HG02973 (cell line): ENCODE measurements at regions not wholly inside any gene's neighbourhood (a gene's known extent, or its start where the extent isn't known, plus 50 kb on each side); places are given as distances from the start of the nearest gene placed in this dataset.

ENCODE experiments used
- ATAC-seq: cut with Tn5 transposase; IDR thresholded peaks from one replicate; pipeline ENCODE4 v1.9.1; 2021; ENCODE audit warnings: moderate library complexity; ENCODE audit not compliant: unreplicated experiment

- no peak for ATAC-seq
These were observed 88.1 kb upstream of the ZFP64 start for GRCh38 chr20:52279706-52280105.

- no peak for ATAC-seq
These were observed 83.7 kb upstream of the ZFP64 start for GRCh38 chr20:52275181-52275691.

- no peak for ATAC-seq
These were observed 79.1 kb upstream of the ZFP64 start for GRCh38 chr20:52270696-52271095.

DNA sequence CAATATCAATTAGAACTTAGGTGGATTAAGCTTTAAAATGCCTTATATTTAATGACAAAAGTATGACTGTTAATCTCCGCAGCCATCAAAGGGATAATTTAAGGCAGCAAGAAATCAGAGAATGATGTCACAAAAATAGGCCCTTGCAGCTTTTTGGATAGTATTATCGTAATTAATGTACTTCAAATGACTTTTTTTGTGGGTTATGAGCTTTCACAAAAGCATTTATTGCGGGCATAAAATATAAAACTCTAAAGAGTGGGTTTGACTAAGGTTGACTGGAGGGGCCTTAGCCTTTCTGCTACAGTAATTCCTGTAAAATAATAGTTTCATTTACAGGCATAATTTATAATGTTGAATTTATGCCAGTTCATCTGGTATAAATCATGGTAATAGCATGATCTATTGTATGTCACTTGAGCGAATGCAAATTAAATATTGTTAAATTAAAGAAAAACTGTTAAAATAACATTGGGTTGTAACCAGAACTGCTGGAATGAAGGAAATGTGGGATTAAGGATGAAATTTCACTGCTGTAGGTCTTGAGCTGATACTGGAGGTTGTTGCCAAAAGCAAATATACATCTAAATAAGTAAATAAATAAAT, 78.5 kb upstream of the ZFP64 start:
- ATAC-seq = no peak

- no peak for ATAC-seq
These were observed 77.7 kb upstream of the ZFP64 start for GRCh38 chr20:52269321-52269720.

GRCh38 chr20:52268184-52268749, 76.7 kb upstream of the ZFP64 start:
- no peak for ATAC-seq

- ATAC-seq = no peak
These were observed 75.8 kb upstream of the ZFP64 start for GRCh38 chr20:52267418-52267817.

- ATAC-seq = no peak
These were observed 72.2 kb upstream of the ZFP64 start for GRCh38 chr20:52263757-52264156.

GRCh38 chr20:52261792-52262191, 70.2 kb upstream of the ZFP64 start:
- ATAC-seq = no peak

DNA sequence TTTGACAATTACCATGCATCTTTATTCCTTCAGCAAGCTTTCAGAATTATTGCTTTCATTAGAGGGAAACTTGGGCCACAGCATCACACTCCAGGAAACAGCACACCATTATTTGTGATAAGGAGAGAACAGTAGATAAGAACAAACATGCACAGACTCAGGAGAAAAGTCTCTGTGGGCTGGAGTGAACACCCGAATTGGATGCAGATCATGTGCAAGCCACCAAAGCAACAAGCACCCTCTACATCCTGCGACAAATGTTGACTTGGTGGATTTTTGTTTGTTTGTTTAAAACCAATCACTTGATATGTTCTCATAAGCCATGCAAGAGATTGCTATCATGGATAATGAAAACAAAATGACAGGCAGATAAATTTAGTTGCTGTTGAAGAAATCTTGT, 67.7 kb upstream of the ZFP64 start:
- no peak for ATAC-seq

GRCh38 chr20:52256454-52256853, 64.9 kb upstream of the ZFP64 start:
- ATAC-seq = no peak

GRCh38 chr20:52252664-52253063, 61.1 kb upstream of the ZFP64 start:
- ATAC-seq = no peak

DNA sequence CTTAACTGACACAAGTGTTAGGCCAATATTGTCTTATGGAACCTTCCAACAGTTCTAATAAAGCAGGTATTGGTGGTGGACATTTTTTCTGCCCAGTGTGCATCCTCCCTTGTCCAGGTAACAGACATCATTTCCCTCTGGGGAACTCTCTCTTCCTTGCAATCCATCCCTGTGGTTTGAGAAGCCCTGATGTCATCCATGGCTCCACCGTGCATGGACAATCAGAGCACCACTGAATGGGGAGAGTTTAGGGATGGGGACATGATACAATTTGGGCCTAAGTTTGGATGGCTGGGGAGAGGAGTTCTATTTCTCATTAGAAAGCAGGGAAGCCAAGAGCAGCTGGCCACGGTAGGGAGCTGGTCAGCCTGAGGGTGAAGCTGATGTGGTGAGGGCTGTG, 60.2 kb upstream of the ZFP64 start:
- no peak for ATAC-seq

DNA sequence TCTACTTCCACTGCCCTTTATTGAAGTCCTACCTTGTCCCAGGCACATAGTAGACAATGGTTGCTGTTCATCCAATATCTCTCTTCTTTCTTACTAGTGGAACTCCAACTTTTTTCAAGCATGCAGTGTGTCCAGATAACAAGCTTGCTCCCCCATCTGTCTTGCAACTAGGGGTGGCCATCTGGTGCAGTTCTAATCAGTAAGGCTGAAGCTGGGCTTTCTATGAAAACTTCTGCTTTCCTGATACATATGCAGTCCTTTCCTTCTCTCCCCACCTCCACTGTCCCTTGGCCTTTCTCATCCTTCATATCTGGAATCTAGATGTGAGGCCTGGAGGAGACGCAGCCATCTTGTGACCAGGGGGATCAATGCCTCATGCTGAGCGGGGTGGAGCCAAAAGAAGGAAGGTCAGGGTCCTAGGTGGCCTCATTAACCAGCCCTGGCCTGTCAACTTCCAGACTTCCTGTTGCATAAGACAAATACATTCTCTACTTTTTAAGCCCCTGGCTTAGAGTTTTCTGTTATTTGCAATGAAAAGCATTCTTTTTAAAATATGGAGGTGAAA, 59.6 kb upstream of the ZFP64 start:
- no peak for ATAC-seq

GRCh38 chr20:52247548-52247947, 56.0 kb upstream of the ZFP64 start:
- no peak for ATAC-seq

GRCh38 chr20:52246366-52246765, 54.8 kb upstream of the ZFP64 start:
- no peak for ATAC-seq

DNA sequence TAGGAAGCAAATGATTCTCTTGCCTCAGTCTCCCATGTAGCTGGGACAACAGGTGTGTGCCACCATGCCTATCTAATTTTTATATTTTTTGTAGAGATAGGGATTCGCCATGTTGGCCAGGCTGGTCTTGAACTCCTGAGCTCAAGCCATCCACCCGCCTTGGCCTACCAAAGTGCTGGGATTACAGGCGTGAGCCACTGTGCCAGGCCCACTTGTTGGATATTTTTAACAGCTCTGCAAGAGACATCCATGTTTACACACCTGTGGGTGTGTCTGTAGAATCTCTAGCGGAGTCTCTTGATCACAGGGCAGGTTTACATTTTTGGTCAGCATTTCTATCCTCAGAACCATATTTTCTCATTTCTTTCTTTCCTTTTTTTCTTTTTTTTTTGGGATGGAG, 53.1 kb upstream of the ZFP64 start:
- no peak for ATAC-seq

- ATAC-seq = no peak
These were observed 51.0 kb upstream of the ZFP64 start for GRCh38 chr20:52242237-52243230.
